IMR-90 (cell line): ENCODE measurements at regions not wholly inside any gene's neighbourhood (a gene's known extent, or its start where the extent isn't known, plus 50 kb on each side); places are given as distances from the start of the nearest gene placed in this dataset.

Source experiments
- ATAC-seq: fragments of 200-7000 bp; cut with Tn5 transposase; 2 replicates; pipeline ENCODE4 v1.9.1; 2020; ENCODE audit warnings: low read depth, mild to moderate bottlenecking, moderate library complexity
- BruUV-seq: library from RNA; stranded (reverse); fragments of 400-500 nt; replicated peaks from 2 replicates; lab custom pipeline; 2021; lab: Mats Ljungman, UMichigan
- CTCF ChIA-PET: fragments of 300-600 bp; formaldehyde crosslinking; extraction: SDS; loops from one replicate; lab custom pipeline; 2021; ENCODE audit warnings: antibody characterized with exemption; lab: Yijun Ruan, JAX
- POLR2A ChIA-PET: fragments of 300-600 bp; sonication (Branson Sonifier 250); formaldehyde crosslinking; loops from one replicate; lab custom pipeline; 2022; ENCODE audit warnings: antibody characterized with exemption; ENCODE audit not compliant: unreplicated experiment; lab: Charles Lee
- DNase-seq: peaks from one replicate; pipeline ENCODE4 v3.0.0; 2013
- H2AFZ ChIP-seq: replicated peaks from 2 replicates; pipeline ENCODE3; 2013; ENCODE audit warnings: low read length, mild to moderate bottlenecking; ENCODE audit not compliant: poor library complexity
- H2AK5ac ChIP-seq: 2 replicates; pipeline ENCODE4 v1.6.1; 2013; ENCODE audit warnings: low read depth, low read length, inconsistent platforms
- H2AK9ac ChIP-seq: replicated peaks from 2 replicates; pipeline ENCODE3; 2013; ENCODE audit warnings: mild to moderate bottlenecking, low read depth, low read length, moderate library complexity; ENCODE audit not compliant: poor library complexity
- H2BK120ac ChIP-seq: 2 replicates; pipeline ENCODE4 v1.6.1; 2013; ENCODE audit warnings: low read depth, low read length, inconsistent platforms
- H2BK15ac ChIP-seq: 3 replicates; pipeline ENCODE4 v1.6.1; 2013; ENCODE audit warnings: low read depth, low read length, inconsistent platforms
- H2BK20ac ChIP-seq: 2 replicates; pipeline ENCODE4 v1.6.1; 2013; ENCODE audit warnings: low read depth, mild to moderate bottlenecking, inconsistent platforms, low read length, moderate library complexity
- H2BK5ac ChIP-seq: 2 replicates; pipeline ENCODE4 v1.6.1; 2013; ENCODE audit warnings: mild to moderate bottlenecking, low read depth, low read length, inconsistent platforms; ENCODE audit not compliant: poor library complexity, severe bottlenecking
- H3K14ac ChIP-seq: replicated peaks from 2 replicates; pipeline ENCODE4 v1.6.1; 2013; ENCODE audit warnings: low read depth, low read length, inconsistent platforms
- H3K18ac ChIP-seq: 2 replicates; pipeline ENCODE4 v1.6.1; 2013; ENCODE audit warnings: low read depth, low read length, control low read depth
- H3K23ac ChIP-seq: 2 replicates; pipeline ENCODE4 v1.6.1; 2013; ENCODE audit warnings: low read depth, low read length, inconsistent platforms
- H3K27ac ChIP-seq: 2 replicates; pipeline ENCODE4 v1.5.1; 2013; ENCODE audit warnings: mild to moderate bottlenecking, control low read depth, low read length; ENCODE audit not compliant: insufficient read depth
- H3K27me3 ChIP-seq: 2 replicates; pipeline ENCODE4 v1.6.1; 2013; ENCODE audit warnings: low read length; ENCODE audit not compliant: control insufficient read depth, insufficient read depth
- H3K36me3 ChIP-seq: 2 replicates; pipeline ENCODE4 v1.6.1; 2013; ENCODE audit warnings: low read length, mixed read lengths; ENCODE audit not compliant: control insufficient read depth, insufficient read depth
- H3K4ac ChIP-seq: 2 replicates; pipeline ENCODE4 v1.6.1; 2013; ENCODE audit warnings: low read depth, low read length, inconsistent platforms
- H3K4me1 ChIP-seq: 2 replicates; pipeline ENCODE4 v1.6.1; 2013; ENCODE audit warnings: low read length, mixed read lengths; ENCODE audit not compliant: control insufficient read depth, insufficient read depth
- H3K4me2 ChIP-seq: 2 replicates; pipeline ENCODE4 v1.6.1; 2013; ENCODE audit warnings: low read depth, mild to moderate bottlenecking, control low read depth, low read length, moderate library complexity
- H3K4me3 ChIP-seq: 2 replicates; pipeline ENCODE4 v1.5.1; 2013; ENCODE audit warnings: low read depth, mild to moderate bottlenecking, control low read depth, low read length, moderate library complexity; ENCODE audit not compliant: insufficient read depth
- H3K56ac ChIP-seq: 2 replicates; pipeline ENCODE4 v1.6.1; 2013; ENCODE audit warnings: low read length, inconsistent platforms; ENCODE audit not compliant: insufficient read depth; ENCODE audit errors: extremely low read depth
- H3K79me1 ChIP-seq, 2 experiments: 2 replicates each; pipeline ENCODE4 v1.6.1; 2013; ENCODE audit warnings: low read length in 2 of 2, inconsistent platforms in 1 of 2, low read depth in 1 of 2
- H3K9ac ChIP-seq: 2 replicates; pipeline ENCODE4 v1.6.1; 2013; ENCODE audit warnings: low read depth, low read length, control low read depth
- H3K9me1 ChIP-seq: 2 replicates; pipeline ENCODE4 v1.6.1; 2013; ENCODE audit warnings: low read length, inconsistent platforms; ENCODE audit not compliant: insufficient read depth
- H3K9me3 ChIP-seq: 2 replicates; pipeline ENCODE4 v1.6.1; 2013; ENCODE audit warnings: low read length; ENCODE audit not compliant: control insufficient read depth, insufficient read depth
- H4K20me1 ChIP-seq: 2 replicates; pipeline ENCODE4 v1.6.1; 2013; ENCODE audit warnings: low read length, inconsistent platforms; ENCODE audit not compliant: insufficient read depth
- H4K5ac ChIP-seq: 2 replicates; pipeline ENCODE4 v1.6.1; 2013; ENCODE audit warnings: mild to moderate bottlenecking, low read depth, low read length, control low read depth
- H4K8ac ChIP-seq, 2 experiments: 2 replicates each; pipeline ENCODE4 v1.6.1; 2013; ENCODE audit warnings: low read depth in 2 of 2, low read length in 2 of 2, control low read depth in 1 of 2, inconsistent platforms in 1 of 2
- H4K91ac ChIP-seq: 2 replicates; pipeline ENCODE4 v1.6.1; 2013; ENCODE audit warnings: low read depth, low read length, inconsistent platforms; ENCODE audit not compliant: insufficient read depth
- BHLHE40 ChIP-seq: fragments of 150-350 bp; IDR thresholded peaks from 2 replicates; pipeline ENCODE4 v1.6.1; 2016; ENCODE audit warnings: mild to moderate bottlenecking, low read depth, low read length
- CEBPB ChIP-seq: IDR thresholded peaks from 2 replicates; pipeline ENCODE4 v1.6.1; 2012; ENCODE audit warnings: low read depth, low read length, improper control_type of control experiment
- CHD1 ChIP-seq: IDR thresholded peaks from 2 replicates; pipeline ENCODE4 v1.6.1; 2012; ENCODE audit warnings: low read depth, low read length, improper control_type of control experiment
- ELK1 ChIP-seq: fragments of 150-350 bp; IDR thresholded peaks from 2 replicates; pipeline ENCODE4 v1.6.1; 2016; ENCODE audit warnings: low read depth, mild to moderate bottlenecking, low read length, moderate library complexity, borderline replicate concordance
- FOS ChIP-seq: fragments of 150-350 bp; IDR thresholded peaks from 2 replicates; pipeline ENCODE4 v1.6.1; 2016; ENCODE audit warnings: low read depth, low read length
- MAFK ChIP-seq: IDR thresholded peaks from 2 replicates; pipeline ENCODE4 v1.6.1; 2012; ENCODE audit warnings: low read depth, low read length, improper control_type of control experiment
- MAZ ChIP-seq: IDR thresholded peaks from 2 replicates; pipeline ENCODE4 v1.6.1; 2012; ENCODE audit warnings: low read depth, mild to moderate bottlenecking, low read length, improper control_type of control experiment, moderate library complexity, borderline replicate concordance
- MXI1 ChIP-seq: IDR thresholded peaks from 2 replicates; pipeline ENCODE4 v1.6.1; 2012; ENCODE audit warnings: low read depth, mild to moderate bottlenecking, low read length, moderate library complexity, borderline replicate concordance
- NFE2L2 ChIP-seq: fragments of 150-350 bp; IDR thresholded peaks from 2 replicates; pipeline ENCODE4 v1.6.1; 2016; ENCODE audit warnings: low read depth, mild to moderate bottlenecking, low read length
- POLR2A ChIP-seq: IDR thresholded peaks from 2 replicates; pipeline ENCODE4 v1.6.1; 2012; ENCODE audit warnings: mild to moderate bottlenecking, low read depth, low read length
- RAD21 ChIP-seq: IDR thresholded peaks from 2 replicates; pipeline ENCODE4 v1.6.1; 2012; ENCODE audit warnings: low read length, improper control_type of control experiment
- RCOR1 ChIP-seq: IDR thresholded peaks from 2 replicates; pipeline ENCODE4 v1.6.1; 2012; ENCODE audit warnings: mild to moderate bottlenecking, low read length, improper control_type of control experiment; ENCODE audit not compliant: insufficient replicate concordance
- RFX5 ChIP-seq: IDR thresholded peaks from 2 replicates; pipeline ENCODE4 v1.8.0; 2012; ENCODE audit warnings: low read depth, mild to moderate bottlenecking, low read length, moderate library complexity
- SMC3 ChIP-seq: fragments of 150-350 bp; IDR thresholded peaks from 2 replicates; pipeline ENCODE4 v1.6.1; 2016; ENCODE audit warnings: low read depth, mild to moderate bottlenecking, antibody characterized with exemption, low read length, moderate library complexity
- WGBS, 2 experiments: methylation state at CpG; one replicate each; pipeline versions ENCODE4 v1.1.5 to v1.1.7; 2013; ENCODE audit warnings: missing lambda C conversion rate in 2 of 2; ENCODE audit not compliant: insufficient read length in 1 of 2; ENCODE audit errors: extremely low coverage in 2 of 2; 5-methylcytosine and 5-hydroxymethylcytosine counted together
- dilution Hi-C: fragments of 300-500 bp; cut with HindIII; formaldehyde crosslinking; loops from one replicate; pipeline ENCODE4 v1.14.3; 2018; ENCODE audit warnings: low sequenced_read_pairs; ENCODE audit not compliant: unreplicated experiment
- in situ Hi-C: fragments of 300-500 bp; cut with MboI; formaldehyde crosslinking; loops from 3 replicates; pipeline ENCODE4 v1.14.3; 2019; ENCODE audit warnings: low sequenced_read_pairs, inconsistent platforms, mixed read lengths
- intact Hi-C: fragments of 100-400 bp; cut with micrococcal nuclease; formaldehyde crosslinking; loops from 2 replicates; pipeline ENCODE4 v1.10.0; 2022
- TF ChIP-seq, protein P1 (sequence below): conservative IDR thresholded peaks from 2 replicates; pipeline ENCODE4 v1.5.1; 2012; ENCODE audit warnings: mild to moderate bottlenecking, low read depth, low read length, improper control_type of control experiment
- TF ChIP-seq, protein P2 (sequence below): fragments of 150-350 bp; IDR thresholded peaks from 2 replicates; pipeline ENCODE4 v1.6.1; 2017; ENCODE audit warnings: mild to moderate bottlenecking, antibody characterized with exemption, low read length, low read depth

- H2BK120ac ChIP-seq: no peak overlapping the region
- H2AFZ ChIP-seq: no peak overlapping the region
- H2AK9ac ChIP-seq: no peak overlapping the region
- no peak overlapping the region for H3K18ac ChIP-seq
- H3K4me3 ChIP-seq: no peak overlapping the region
- no peaks in the 10 kb centered on the region for H3K27me3 ChIP-seq
- no CpG with 5 or more reads among the region's 6 CpGs for WGBS, 2 experiments
- H2AK5ac ChIP-seq: no peak overlapping the region
- no TSS peak for BruUV-seq
- no peaks in the 10 kb centered on the region for H3K4me1 ChIP-seq
- no peak for TF ChIP-seq CHD1
- TF ChIP-seq MXI1: no peak
- TF ChIP-seq MAFK: no peak
- TF ChIP-seq SMC3: no peak
- no peak for TF ChIP-seq BHLHE40
- TF ChIP-seq RFX5: no peak
- TF ChIP-seq NFE2L2: no peak
- TF ChIP-seq FOS: no peak
- TF ChIP-seq RAD21: no peak
- TF ChIP-seq, protein P1, sequence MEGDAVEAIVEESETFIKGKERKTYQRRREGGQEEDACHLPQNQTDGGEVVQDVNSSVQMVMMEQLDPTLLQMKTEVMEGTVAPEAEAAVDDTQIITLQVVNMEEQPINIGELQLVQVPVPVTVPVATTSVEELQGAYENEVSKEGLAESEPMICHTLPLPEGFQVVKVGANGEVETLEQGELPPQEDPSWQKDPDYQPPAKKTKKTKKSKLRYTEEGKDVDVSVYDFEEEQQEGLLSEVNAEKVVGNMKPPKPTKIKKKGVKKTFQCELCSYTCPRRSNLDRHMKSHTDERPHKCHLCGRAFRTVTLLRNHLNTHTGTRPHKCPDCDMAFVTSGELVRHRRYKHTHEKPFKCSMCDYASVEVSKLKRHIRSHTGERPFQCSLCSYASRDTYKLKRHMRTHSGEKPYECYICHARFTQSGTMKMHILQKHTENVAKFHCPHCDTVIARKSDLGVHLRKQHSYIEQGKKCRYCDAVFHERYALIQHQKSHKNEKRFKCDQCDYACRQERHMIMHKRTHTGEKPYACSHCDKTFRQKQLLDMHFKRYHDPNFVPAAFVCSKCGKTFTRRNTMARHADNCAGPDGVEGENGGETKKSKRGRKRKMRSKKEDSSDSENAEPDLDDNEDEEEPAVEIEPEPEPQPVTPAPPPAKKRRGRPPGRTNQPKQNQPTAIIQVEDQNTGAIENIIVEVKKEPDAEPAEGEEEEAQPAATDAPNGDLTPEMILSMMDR: no peak
- no peak for TF ChIP-seq ELK1
- no peak for TF ChIP-seq MAZ
- TF ChIP-seq, protein P2, sequence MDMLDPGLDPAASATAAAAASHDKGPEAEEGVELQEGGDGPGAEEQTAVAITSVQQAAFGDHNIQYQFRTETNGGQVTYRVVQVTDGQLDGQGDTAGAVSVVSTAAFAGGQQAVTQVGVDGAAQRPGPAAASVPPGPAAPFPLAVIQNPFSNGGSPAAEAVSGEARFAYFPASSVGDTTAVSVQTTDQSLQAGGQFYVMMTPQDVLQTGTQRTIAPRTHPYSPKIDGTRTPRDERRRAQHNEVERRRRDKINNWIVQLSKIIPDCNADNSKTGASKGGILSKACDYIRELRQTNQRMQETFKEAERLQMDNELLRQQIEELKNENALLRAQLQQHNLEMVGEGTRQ: no peak
- no peak for TF ChIP-seq POLR2A
- TF ChIP-seq CEBPB: no peak
- no peak for TF ChIP-seq RCOR1
- no peak overlapping the region for H3K4me2 ChIP-seq
- in situ Hi-C loops (no loop called here), intact Hi-C loops (no loop called here), dilution Hi-C loops (no loop called here)
- ChIA-PET POLR2A (no interaction called here), CTCF (interaction anchor here (0.6 to 1.0 kb wide), 2 partner anchors 9 kb away, joined by 3 to 4 read pairs; no protein-coding TSS in a partner anchor)
- no peak overlapping the region for H4K8ac ChIP-seq
- H3K9ac ChIP-seq: no peak overlapping the region
- H3K56ac ChIP-seq: no peak overlapping the region
- ATAC-seq: no peak
- H2BK5ac ChIP-seq: no peak overlapping the region
- no peak overlapping the region for H2BK15ac ChIP-seq
- H3K36me3 ChIP-seq: no peaks in the 10 kb centered on the region
- H3K9me1 ChIP-seq: no peaks in the 10 kb centered on the region
- H3K27ac ChIP-seq: no peak overlapping the region
- no peak overlapping the region for H4K5ac ChIP-seq
- H3K79me1 ChIP-seq: no peaks in the 10 kb centered on the region
- H3K9me3 ChIP-seq: peaks cover 3% of the 10 kb centered on the region; the same call in 1 of the 2 replicates
- no peak overlapping the region for H4K91ac ChIP-seq
- no peak for DNase-seq
- no peak overlapping the region for H2BK20ac ChIP-seq
- H4K20me1 ChIP-seq: no peaks in the 10 kb centered on the region
- H3K23ac ChIP-seq: no peak overlapping the region
- H3K4ac ChIP-seq: no peak overlapping the region
- no peak overlapping the region for H3K14ac ChIP-seq
These were observed 832.4 kb downstream of the STIM2 start for GRCh38 chr4:27692868-27693634.
